Fibroblast of mammary gland (primary cell): ENCODE measurements at regions not wholly inside any gene's neighbourhood (a gene's known extent, or its start where the extent isn't known, plus 50 kb on each side); places are given as distances from the start of the nearest gene placed in this dataset.

ENCODE experiments used
- DNase-seq: peaks from one replicate; pipeline ENCODE4 v3.0.0-alpha.2; 2010; ENCODE audit warnings: low read depth
- H3K4me3 ChIP-seq: 2 replicates; pipeline ENCODE4 v1.5.1; 2011; ENCODE audit warnings: low read depth, mild to moderate bottlenecking, low read length, moderate library complexity; ENCODE audit not compliant: control insufficient read depth
- TF ChIP-seq, protein P1 (sequence below): conservative IDR thresholded peaks from 2 replicates; pipeline ENCODE4 v1.5.1; 2011; ENCODE audit warnings: low read depth, low read length, inconsistent platforms; ENCODE audit not compliant: control insufficient read depth, insufficient read depth

DNA sequence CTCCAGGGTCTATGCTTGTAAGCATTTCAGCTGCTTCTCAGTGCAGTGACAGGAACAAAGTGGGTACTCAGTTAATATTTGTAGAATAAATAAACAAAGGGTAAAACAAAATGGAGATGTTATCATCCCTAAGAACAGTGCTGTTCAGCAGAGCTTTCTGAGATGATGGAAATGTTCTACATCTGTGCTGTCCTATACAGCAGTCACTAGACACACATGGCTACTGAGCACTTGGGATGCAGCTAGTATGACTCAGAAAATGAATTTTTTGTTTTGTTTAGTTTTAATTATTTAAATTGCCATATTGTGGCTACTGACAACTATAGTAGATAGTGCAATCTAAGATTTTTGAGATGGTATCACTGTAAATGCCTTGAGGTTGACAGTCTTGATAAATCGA, 283.8 kb upstream of the ADAMTS9 start:
- no peak overlapping the region for H3K4me3 ChIP-seq
- TF ChIP-seq, protein P1, sequence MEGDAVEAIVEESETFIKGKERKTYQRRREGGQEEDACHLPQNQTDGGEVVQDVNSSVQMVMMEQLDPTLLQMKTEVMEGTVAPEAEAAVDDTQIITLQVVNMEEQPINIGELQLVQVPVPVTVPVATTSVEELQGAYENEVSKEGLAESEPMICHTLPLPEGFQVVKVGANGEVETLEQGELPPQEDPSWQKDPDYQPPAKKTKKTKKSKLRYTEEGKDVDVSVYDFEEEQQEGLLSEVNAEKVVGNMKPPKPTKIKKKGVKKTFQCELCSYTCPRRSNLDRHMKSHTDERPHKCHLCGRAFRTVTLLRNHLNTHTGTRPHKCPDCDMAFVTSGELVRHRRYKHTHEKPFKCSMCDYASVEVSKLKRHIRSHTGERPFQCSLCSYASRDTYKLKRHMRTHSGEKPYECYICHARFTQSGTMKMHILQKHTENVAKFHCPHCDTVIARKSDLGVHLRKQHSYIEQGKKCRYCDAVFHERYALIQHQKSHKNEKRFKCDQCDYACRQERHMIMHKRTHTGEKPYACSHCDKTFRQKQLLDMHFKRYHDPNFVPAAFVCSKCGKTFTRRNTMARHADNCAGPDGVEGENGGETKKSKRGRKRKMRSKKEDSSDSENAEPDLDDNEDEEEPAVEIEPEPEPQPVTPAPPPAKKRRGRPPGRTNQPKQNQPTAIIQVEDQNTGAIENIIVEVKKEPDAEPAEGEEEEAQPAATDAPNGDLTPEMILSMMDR = no peak
- DNase-seq = no peak

DNA sequence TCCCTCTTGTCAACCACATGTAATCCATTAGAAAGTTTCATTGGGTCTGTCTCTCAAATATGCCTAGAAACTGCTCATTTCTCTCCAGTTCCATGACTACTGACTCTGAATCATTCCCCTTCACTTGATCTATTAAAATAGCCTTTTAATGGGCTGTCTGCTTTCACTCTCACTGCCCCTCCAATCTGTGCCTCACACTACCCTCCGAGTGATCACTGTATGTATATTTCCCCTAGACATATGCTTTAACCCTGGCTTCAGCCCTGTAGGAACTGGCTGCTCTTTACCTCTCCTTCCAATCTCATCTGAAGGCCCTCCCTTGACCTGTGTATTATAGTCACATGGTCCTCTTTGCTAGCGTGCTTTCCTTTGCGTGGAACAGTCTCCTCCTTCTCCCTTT, 282.8 kb upstream of the ADAMTS9 start:
- TF ChIP-seq, protein P1 = no peak
- DNase-seq = no peak
- H3K4me3 ChIP-seq = no peak overlapping the region

DNA sequence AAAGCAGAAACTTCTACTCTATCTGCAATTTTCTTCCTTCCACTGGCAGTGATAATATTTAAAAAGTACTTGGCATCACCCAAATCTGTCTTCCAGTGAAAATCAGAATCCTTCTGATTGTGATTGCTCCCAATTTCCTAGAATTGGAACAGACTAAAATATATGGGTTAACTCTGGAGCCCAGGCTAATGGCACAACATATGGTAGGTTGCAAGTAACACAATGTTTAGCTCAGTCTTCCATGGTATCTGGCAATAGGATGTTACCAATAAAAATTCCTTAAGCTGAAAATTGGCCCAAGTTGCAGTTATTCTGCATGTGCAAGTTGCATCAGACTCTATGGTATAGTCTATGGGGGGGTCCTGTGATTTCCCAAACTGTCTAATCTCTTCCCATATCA, 273.5 kb upstream of the ADAMTS9 start:
- H3K4me3 ChIP-seq = no peak overlapping the region
- TF ChIP-seq, protein P1 = no peak
- no peak for DNase-seq

DNA sequence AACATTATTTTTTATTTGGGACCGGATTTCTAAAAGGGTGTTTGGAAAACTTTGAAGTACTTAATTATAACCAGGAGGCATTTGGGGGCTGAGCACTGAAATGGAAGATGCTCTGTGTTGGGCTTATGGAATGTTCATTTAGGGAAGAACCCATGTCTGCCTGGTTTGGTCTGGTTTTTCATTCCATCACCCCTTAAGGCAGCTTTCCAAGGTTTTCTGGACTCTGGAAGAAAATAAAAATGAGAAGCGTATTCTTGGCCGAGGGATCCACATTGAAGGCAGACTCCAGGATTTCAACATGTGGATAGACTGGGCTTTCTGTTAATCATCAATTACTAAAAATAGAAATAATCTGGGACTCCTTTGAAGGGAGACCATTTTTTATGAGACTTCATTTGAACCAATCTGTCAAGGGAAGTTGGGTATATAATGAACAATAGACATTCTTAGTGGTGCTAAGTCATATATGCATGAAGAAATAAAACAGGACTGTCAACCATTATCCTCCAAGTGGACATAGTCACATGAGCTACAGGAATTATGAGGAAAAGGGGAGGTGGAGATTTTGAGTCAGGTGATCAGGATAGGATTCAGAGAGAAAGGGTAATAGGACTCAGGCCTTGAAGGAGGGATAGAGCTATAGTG, 270.5 kb upstream of the ADAMTS9 start:
- H3K4me3 ChIP-seq = no peak overlapping the region
- peak; percentile 24 for DNase-seq
- TF ChIP-seq, protein P1 = no peak

DNA sequence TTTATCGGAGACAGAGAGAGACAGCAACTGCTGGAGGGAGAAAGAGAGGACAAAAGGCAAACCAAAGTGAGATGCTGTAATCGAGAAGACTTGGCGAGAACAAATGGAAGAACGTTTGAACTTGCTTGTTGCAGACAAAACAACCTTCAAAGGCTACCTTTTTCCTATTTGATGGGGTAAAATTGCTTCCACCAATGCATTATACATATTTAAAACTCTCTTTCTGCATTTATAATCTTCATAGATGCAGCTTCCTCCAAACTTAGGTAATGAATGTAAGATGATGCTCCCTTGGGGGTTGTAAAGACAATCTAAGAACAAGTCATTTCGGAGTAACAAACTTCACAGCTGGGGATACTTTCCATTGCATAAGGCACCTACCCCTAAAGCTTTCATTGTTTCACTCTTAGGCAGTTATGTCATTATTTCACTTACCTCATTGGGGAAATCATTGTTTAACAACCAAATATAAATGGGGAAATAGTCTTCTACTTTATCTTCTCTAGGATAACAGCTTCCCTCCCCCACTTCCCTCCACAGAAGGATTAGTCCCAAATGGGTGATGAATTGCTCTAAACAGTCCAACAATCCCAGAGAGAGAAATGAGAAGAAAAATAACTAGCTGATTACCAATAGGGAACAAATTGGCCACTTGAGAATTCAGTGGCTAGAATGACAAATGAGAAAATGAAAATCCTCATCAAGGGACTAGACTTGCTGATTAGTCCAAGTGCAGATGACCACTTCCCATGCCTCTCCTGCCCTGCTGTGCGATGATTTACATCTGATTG, 269.8 kb upstream of the ADAMTS9 start:
- no peak overlapping the region for H3K4me3 ChIP-seq
- DNase-seq = peak; percentile 62
- TF ChIP-seq, protein P1 = no peak

DNA sequence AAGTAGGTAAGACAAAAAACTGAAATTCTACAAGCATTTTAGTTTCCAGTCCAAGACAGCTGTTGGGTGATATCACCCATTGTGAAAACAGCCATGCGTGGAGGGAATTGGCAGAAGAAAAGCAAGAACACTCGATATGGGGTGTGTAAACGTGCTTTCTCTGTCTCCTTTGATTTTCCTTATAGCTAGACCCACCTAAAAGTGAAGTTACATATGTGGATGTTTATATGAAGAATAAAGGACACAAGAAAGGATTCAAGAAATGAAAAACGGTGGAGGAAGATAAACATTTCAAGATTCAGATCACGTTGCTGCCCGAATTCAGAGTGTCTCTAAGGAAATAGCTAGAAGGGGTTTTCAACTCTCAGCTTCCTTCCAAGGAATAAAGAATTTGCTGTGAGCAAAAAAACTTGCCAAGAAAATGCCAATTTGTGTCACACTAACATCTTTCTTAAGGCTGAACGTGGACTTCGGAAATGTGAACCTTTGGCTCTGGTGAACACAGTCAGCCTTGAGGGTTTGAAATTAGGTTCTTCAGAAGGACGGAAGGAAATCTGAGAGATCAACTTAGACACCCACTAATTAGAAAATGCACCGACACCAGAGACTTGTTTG, 269.0 kb upstream of the ADAMTS9 start:
- TF ChIP-seq, protein P1 = no peak
- no peak overlapping the region for H3K4me3 ChIP-seq
- no peak for DNase-seq
